ENCODE measurements at regions not wholly inside any gene's neighbourhood (a gene's known extent, or its start where the extent isn't known, plus 50 kb on each side); places are given as distances from the start of the nearest gene placed in this dataset.
A peak's percentile ranks its signal among the peaks of the same experiment; 100 is the strongest.

- Histone ChIP-seq H3K4me1 (ENCODE audit: control insufficient read depth, insufficient read depth, low read length) (peaks cover 7% of the 10 kb centered on the region; the same call in 1 of the 2 replicates), H3K9me3 (ENCODE audit: control insufficient read depth, insufficient read depth, low read depth, low read length) (no peaks in the 10 kb centered on the region; the same call in 1 of the 2 replicates), H3K27ac (ENCODE audit: low read depth, low read length) (no peak overlapping the region), H3K9ac (ENCODE audit: low read length) (no peak overlapping the region), H3K4me3 (ENCODE audit: low read depth, low read length) (no peak overlapping the region), H3K36me3 (ENCODE audit: control insufficient read depth, insufficient read depth, low read length) (no peaks in the 10 kb centered on the region), H3K27me3 (ENCODE audit: control insufficient read depth, insufficient read depth, low read length) (no peaks in the 10 kb centered on the region)
Measured at GRCh38 chr3:65042675-65043074, 354.9 kb upstream of the ADAMTS9 start.

GRCh38 chr3:65039754-65040210, 352.0 kb upstream of the ADAMTS9 start:
- H3K4me3 ChIP-seq (ENCODE audit: low read depth, low read length): no peak overlapping the region
- no peaks in the 10 kb centered on the region for H3K27me3 ChIP-seq (ENCODE audit: control insufficient read depth, insufficient read depth, low read length)
- peak overlapping the region; percentile 45 for H3K9ac ChIP-seq (ENCODE audit: low read length)
- H3K9me3 ChIP-seq (ENCODE audit: control insufficient read depth, insufficient read depth, low read depth, low read length): no peaks in the 10 kb centered on the region
- H3K36me3 ChIP-seq (ENCODE audit: control insufficient read depth, insufficient read depth, low read length): no peaks in the 10 kb centered on the region
- H3K4me1 ChIP-seq (ENCODE audit: control insufficient read depth, insufficient read depth, low read length): peaks cover 7% of the 10 kb centered on the region; the same call in 1 of the 2 replicates
- no peak overlapping the region for H3K27ac ChIP-seq (ENCODE audit: low read depth, low read length)

- Histone ChIP-seq H3K27ac (ENCODE audit: low read depth, low read length) (no peak overlapping the region), H3K27me3 (ENCODE audit: control insufficient read depth, insufficient read depth, low read length) (no peaks in the 10 kb centered on the region), H3K9ac (ENCODE audit: low read length) (no peak overlapping the region), H3K9me3 (ENCODE audit: control insufficient read depth, insufficient read depth, low read depth, low read length) (no peaks in the 10 kb centered on the region), H3K4me1 (ENCODE audit: control insufficient read depth, insufficient read depth, low read length) (peaks cover 7% of the 10 kb centered on the region; the same call in 1 of the 2 replicates), H3K4me3 (ENCODE audit: low read depth, low read length) (no peak overlapping the region), H3K36me3 (ENCODE audit: control insufficient read depth, insufficient read depth, low read length) (no peaks in the 10 kb centered on the region)
Measured at GRCh38 chr3:65037861-65038260, 350.1 kb upstream of the ADAMTS9 start.

GRCh38 chr3:65035246-65035645, 347.4 kb upstream of the ADAMTS9 start:
- H3K4me1 ChIP-seq (ENCODE audit: control insufficient read depth, insufficient read depth, low read length): peaks cover 14% of the 10 kb centered on the region
- no peak overlapping the region for H3K9ac ChIP-seq (ENCODE audit: low read length)
- H3K9me3 ChIP-seq (ENCODE audit: control insufficient read depth, insufficient read depth, low read depth, low read length): no peaks in the 10 kb centered on the region
- no peaks in the 10 kb centered on the region for H3K27me3 ChIP-seq (ENCODE audit: control insufficient read depth, insufficient read depth, low read length)
- no peak overlapping the region for H3K27ac ChIP-seq (ENCODE audit: low read depth, low read length)
- no peaks in the 10 kb centered on the region for H3K36me3 ChIP-seq (ENCODE audit: control insufficient read depth, insufficient read depth, low read length)
- no peak overlapping the region for H3K4me3 ChIP-seq (ENCODE audit: low read depth, low read length)

GRCh38 chr3:65033576-65033975, 345.8 kb upstream of the ADAMTS9 start:
- H3K27me3 ChIP-seq (ENCODE audit: control insufficient read depth, insufficient read depth, low read length): no peaks in the 10 kb centered on the region
- no peaks in the 10 kb centered on the region for H3K9me3 ChIP-seq (ENCODE audit: control insufficient read depth, insufficient read depth, low read depth, low read length)
- no peak overlapping the region for H3K27ac ChIP-seq (ENCODE audit: low read depth, low read length)
- H3K4me1 ChIP-seq (ENCODE audit: control insufficient read depth, insufficient read depth, low read length): peaks cover 7% of the 10 kb centered on the region
- H3K9ac ChIP-seq (ENCODE audit: low read length): no peak overlapping the region
- H3K36me3 ChIP-seq (ENCODE audit: control insufficient read depth, insufficient read depth, low read length): no peaks in the 10 kb centered on the region
- no peak overlapping the region for H3K4me3 ChIP-seq (ENCODE audit: low read depth, low read length)

GRCh38 chr3:65030847-65031463, 343.2 kb upstream of the ADAMTS9 start:
- H3K9me3 ChIP-seq (ENCODE audit: control insufficient read depth, insufficient read depth, low read depth, low read length): no peaks in the 10 kb centered on the region
- H3K36me3 ChIP-seq (ENCODE audit: control insufficient read depth, insufficient read depth, low read length): no peaks in the 10 kb centered on the region
- no peak overlapping the region for H3K27ac ChIP-seq (ENCODE audit: low read depth, low read length)
- H3K27me3 ChIP-seq (ENCODE audit: control insufficient read depth, insufficient read depth, low read length): no peaks in the 10 kb centered on the region
- no peak overlapping the region for H3K9ac ChIP-seq (ENCODE audit: low read length)
- peaks cover 12% of the 10 kb centered on the region for H3K4me1 ChIP-seq (ENCODE audit: control insufficient read depth, insufficient read depth, low read length)
- H3K4me3 ChIP-seq (ENCODE audit: low read depth, low read length): no peak overlapping the region

GRCh38 chr3:65030014-65030627, 342.3 kb upstream of the ADAMTS9 start:
- H3K36me3 ChIP-seq (ENCODE audit: control insufficient read depth, insufficient read depth, low read length): no peaks in the 10 kb centered on the region
- H3K4me1 ChIP-seq (ENCODE audit: control insufficient read depth, insufficient read depth, low read length): peaks cover 12% of the 10 kb centered on the region
- no peak overlapping the region for H3K4me3 ChIP-seq (ENCODE audit: low read depth, low read length)
- H3K27ac ChIP-seq (ENCODE audit: low read depth, low read length): no peak overlapping the region
- H3K27me3 ChIP-seq (ENCODE audit: control insufficient read depth, insufficient read depth, low read length): no peaks in the 10 kb centered on the region
- H3K9me3 ChIP-seq (ENCODE audit: control insufficient read depth, insufficient read depth, low read depth, low read length): no peaks in the 10 kb centered on the region
- H3K9ac ChIP-seq (ENCODE audit: low read length): no peak overlapping the region

GRCh38 chr3:65029130-65029529, 341.3 kb upstream of the ADAMTS9 start:
- no peak overlapping the region for H3K9ac ChIP-seq (ENCODE audit: low read length)
- H3K36me3 ChIP-seq (ENCODE audit: control insufficient read depth, insufficient read depth, low read length): no peaks in the 10 kb centered on the region
- H3K27ac ChIP-seq (ENCODE audit: low read depth, low read length): no peak overlapping the region
- H3K9me3 ChIP-seq (ENCODE audit: control insufficient read depth, insufficient read depth, low read depth, low read length): no peaks in the 10 kb centered on the region
- H3K4me1 ChIP-seq (ENCODE audit: control insufficient read depth, insufficient read depth, low read length): peaks cover 12% of the 10 kb centered on the region
- no peak overlapping the region for H3K4me3 ChIP-seq (ENCODE audit: low read depth, low read length)
- no peaks in the 10 kb centered on the region for H3K27me3 ChIP-seq (ENCODE audit: control insufficient read depth, insufficient read depth, low read length)

- Histone ChIP-seq H3K36me3 (ENCODE audit: control insufficient read depth, insufficient read depth, low read length) (no peaks in the 10 kb centered on the region), H3K27ac (ENCODE audit: low read depth, low read length) (no peak overlapping the region), H3K4me1 (ENCODE audit: control insufficient read depth, insufficient read depth, low read length) (peaks cover 12% of the 10 kb centered on the region), H3K9me3 (ENCODE audit: control insufficient read depth, insufficient read depth, low read depth, low read length) (no peaks in the 10 kb centered on the region), H3K9ac (ENCODE audit: low read length) (no peak overlapping the region), H3K27me3 (ENCODE audit: control insufficient read depth, insufficient read depth, low read length) (no peaks in the 10 kb centered on the region), H3K4me3 (ENCODE audit: low read depth, low read length) (no peak overlapping the region)
Measured at GRCh38 chr3:65028024-65028423, 340.2 kb upstream of the ADAMTS9 start.

GRCh38 chr3:65027335-65027734, 339.5 kb upstream of the ADAMTS9 start:
- Histone ChIP-seq H3K9me3 (ENCODE audit: control insufficient read depth, insufficient read depth, low read depth, low read length) (no peaks in the 10 kb centered on the region), H3K36me3 (ENCODE audit: control insufficient read depth, insufficient read depth, low read length) (no peaks in the 10 kb centered on the region), H3K9ac (ENCODE audit: low read length) (no peak overlapping the region), H3K4me1 (ENCODE audit: control insufficient read depth, insufficient read depth, low read length) (peaks cover 12% of the 10 kb centered on the region), H3K4me3 (ENCODE audit: low read depth, low read length) (no peak overlapping the region), H3K27me3 (ENCODE audit: control insufficient read depth, insufficient read depth, low read length) (no peaks in the 10 kb centered on the region), H3K27ac (ENCODE audit: low read depth, low read length) (no peak overlapping the region)

- H3K27ac ChIP-seq (ENCODE audit: low read depth, low read length): no peak overlapping the region
- H3K27me3 ChIP-seq (ENCODE audit: control insufficient read depth, insufficient read depth, low read length): no peaks in the 10 kb centered on the region
- no peak overlapping the region for H3K4me3 ChIP-seq (ENCODE audit: low read depth, low read length)
Measured at GRCh38 chr3:65026151-65026550, 338.4 kb upstream of the ADAMTS9 start.

More at GRCh38 chr3:65026151-65026550, 338.4 kb upstream of the ADAMTS9 start:
- H3K36me3 ChIP-seq (ENCODE audit: control insufficient read depth, insufficient read depth, low read length): no peaks in the 10 kb centered on the region
- no peak overlapping the region for H3K9ac ChIP-seq (ENCODE audit: low read length)
- peaks cover 6% of the 10 kb centered on the region; the same call in 1 of the 2 replicates for H3K4me1 ChIP-seq (ENCODE audit: control insufficient read depth, insufficient read depth, low read length)
- H3K9me3 ChIP-seq (ENCODE audit: control insufficient read depth, insufficient read depth, low read depth, low read length): no peaks in the 10 kb centered on the region
